GM23248 (cell line): ENCODE measurements at regions not wholly inside any gene's neighbourhood (a gene's known extent, or its start where the extent isn't known, plus 50 kb on each side); places are given as distances from the start of the nearest gene placed in this dataset. TPM values are rescaled to one million over a fixed set of nuclear protein-coding genes. Genes with fewer than 3 reads are reported as not detected.

Source experiments
- DNase-seq: peaks from one replicate; pipeline ENCODE4 v3.0.0-alpha.2; 2015
- H2AFZ ChIP-seq: fragments of 200-600 bp; sonication (generic); 2 replicates; pipeline ENCODE4 v1.6.1; 2016; ENCODE audit warnings: antibody characterized with exemption
- H3F3A ChIP-seq: fragments of 200-600 bp; sonication (generic); 2 replicates; pipeline ENCODE4 v1.6.1; 2016; ENCODE audit warnings: mild to moderate bottlenecking, antibody characterized with exemption, mixed run types; ENCODE audit not compliant: insufficient read depth
- H3K27ac ChIP-seq: fragments of 200-600 bp; sonication (generic); 2 replicates; pipeline ENCODE4 v1.5.1; 2016; ENCODE audit warnings: mild to moderate bottlenecking
- H3K27me3 ChIP-seq: fragments of 200-600 bp; sonication (generic); replicated peaks from 2 replicates; pipeline ENCODE4 v1.6.1; 2016; ENCODE audit warnings: mild to moderate bottlenecking; ENCODE audit not compliant: insufficient read depth
- H3K36me3 ChIP-seq: fragments of 200-600 bp; sonication (generic); 2 replicates; pipeline ENCODE4 v1.6.1; 2016; ENCODE audit warnings: low read depth, mild to moderate bottlenecking
- H3K4me1 ChIP-seq: fragments of 200-600 bp; sonication (generic); 2 replicates; pipeline ENCODE4 v1.6.1; 2016; ENCODE audit warnings: mild to moderate bottlenecking; ENCODE audit not compliant: insufficient read depth
- H3K4me2 ChIP-seq: fragments of 200-600 bp; sonication (generic); one replicate; pipeline ENCODE4 v1.6.1; 2016; ENCODE audit warnings: mild to moderate bottlenecking; ENCODE audit not compliant: unreplicated experiment
- H3K4me3 ChIP-seq: fragments of 200-600 bp; sonication (generic); 2 replicates; pipeline ENCODE4 v1.5.1; 2016; ENCODE audit warnings: mild to moderate bottlenecking
- H3K79me2 ChIP-seq: fragments of 200-600 bp; sonication (generic); 2 replicates; pipeline ENCODE4 v1.6.1; 2016; ENCODE audit warnings: mild to moderate bottlenecking; ENCODE audit not compliant: insufficient read depth
- H3K9ac ChIP-seq: fragments of 200-600 bp; sonication (generic); 2 replicates; pipeline ENCODE4 v1.6.1; 2016; ENCODE audit warnings: mild to moderate bottlenecking
- H3K9me2 ChIP-seq: fragments of 200-600 bp; sonication (generic); 2 replicates; pipeline ENCODE4 v1.6.1; 2016; ENCODE audit warnings: mixed run types, mild to moderate bottlenecking, moderate library complexity; ENCODE audit not compliant: insufficient read depth
- H3K9me3 ChIP-seq: fragments of 200-600 bp; sonication (generic); one replicate; pipeline ENCODE4 v1.6.1; 2017; ENCODE audit warnings: low read depth
- H4K20me1 ChIP-seq: fragments of 200-600 bp; sonication (generic); 2 replicates; pipeline ENCODE4 v1.6.0; 2016; ENCODE audit not compliant: insufficient read depth
- EZH2 ChIP-seq: fragments of 200-600 bp; sonication (generic); IDR thresholded peaks from 2 replicates; pipeline ENCODE4 v1.6.1; 2018; ENCODE audit warnings: antibody characterized with exemption, mild to moderate bottlenecking; ENCODE audit not compliant: insufficient read depth, poor library complexity, severe bottlenecking
- EZH2phosphoT487 ChIP-seq: fragments of 200-600 bp; sonication (generic); IDR thresholded peaks from 2 replicates; pipeline ENCODE4 v1.6.1; 2018; ENCODE audit warnings: antibody characterized with exemption, moderate library complexity, mild to moderate bottlenecking, low read depth; ENCODE audit not compliant: insufficient read depth
- WGBS, 2 experiments: methylation state at CpG; one replicate each; pipeline ENCODE4 v1.1.6; 2015 to 2017; ENCODE audit warnings: low lambda C conversion rate in 2 of 2, low coverage in 1 of 2; ENCODE audit errors: missing lambda C conversion rate in 2 of 2; 5-methylcytosine and 5-hydroxymethylcytosine counted together
- in situ Hi-C: fragments of 300-500 bp; cut with MboI; formaldehyde crosslinking; loops from 2 replicates; pipeline ENCODE4 v1.15.0; 2020
- microRNA counts: library from miRNA; unstranded; fragments of <30 nt; microRNA quantifications from one replicate; lab custom pipeline; 2016
- microRNA-seq: library from miRNA; unstranded; fragments of <30 nt; microRNA quantifications from one replicate; pipeline ENCODE4, GENCODE V29; 2016; ENCODE audit warnings: borderline number of aligned reads
- small RNA-seq: library from RNA; depleted of rRNA; stranded (forward); fragments of <200 nt; gene quantifications from one replicate; pipeline ENCODE3, GENCODE V24; 2014; ENCODE audit warnings: low read depth, low replicate concordance

DNA sequence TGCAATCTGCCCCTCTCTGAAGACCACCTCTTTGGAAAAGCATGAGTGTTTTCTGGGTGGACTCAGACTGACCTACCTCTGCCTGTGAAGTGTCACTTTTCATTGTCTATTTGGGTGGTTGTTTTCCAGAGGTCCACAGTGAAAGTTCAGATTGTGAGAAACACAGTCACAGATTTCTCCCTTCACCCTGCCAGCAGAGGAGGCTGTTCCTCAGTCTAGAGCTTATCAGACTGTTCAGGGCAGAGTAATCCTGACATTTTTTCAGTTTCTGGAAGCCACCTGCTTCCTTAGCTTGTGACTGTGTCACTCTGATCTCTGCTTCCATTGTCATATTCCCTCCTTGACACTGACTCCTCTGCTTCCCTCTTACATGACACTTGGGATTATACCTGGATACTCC lies 55.4 kb upstream of the RMP24 start:
- no peaks in the 10 kb centered on the region for H3K36me3 ChIP-seq
- DNase-seq, result no peak
- in situ Hi-C loops, result no loop called here
- H3K27me3 ChIP-seq, result peaks cover 18% of the 10 kb centered on the region
- no peaks in the 10 kb centered on the region for H3K79me2 ChIP-seq
- H3K27ac ChIP-seq, result no peak overlapping the region
- TF ChIP-seq EZH2 (no peak), EZH2phosphoT487 (no peak)
- H3K9me2 ChIP-seq, result no peaks in the 10 kb centered on the region
- no peaks in the 10 kb centered on the region for H3K4me1 ChIP-seq
- H3F3A ChIP-seq, result no peaks in the 10 kb centered on the region
- no peak overlapping the region for H3K4me3 ChIP-seq
- no peak overlapping the region for H3K9ac ChIP-seq
- H3K4me2 ChIP-seq, result no peak overlapping the region
- H2AFZ ChIP-seq, result no peak overlapping the region
- H4K20me1 ChIP-seq, result no peaks in the 10 kb centered on the region
- no peaks in the 10 kb centered on the region for H3K9me3 ChIP-seq

- H3K9me2 ChIP-seq, result no peaks in the 10 kb centered on the region
- WGBS, 2 experiments, result 44 to 50% methylated on average over 1 of the region's 1 CpG
- H4K20me1 ChIP-seq, result no peaks in the 10 kb centered on the region
- H3K4me2 ChIP-seq, result no peak overlapping the region
- H3K9me3 ChIP-seq, result no peaks in the 10 kb centered on the region
- no peak for TF ChIP-seq EZH2
- TF ChIP-seq EZH2phosphoT487, result no peak
- no peak overlapping the region for H2AFZ ChIP-seq
- H3K4me1 ChIP-seq, result no peaks in the 10 kb centered on the region
- H3K9ac ChIP-seq, result no peak overlapping the region
- H3K27ac ChIP-seq, result no peak overlapping the region
- no peak overlapping the region for H3K4me3 ChIP-seq
- H3K36me3 ChIP-seq, result no peaks in the 10 kb centered on the region
- no peaks in the 10 kb centered on the region for H3K79me2 ChIP-seq
- no peaks in the 10 kb centered on the region for H3F3A ChIP-seq
- in situ Hi-C loops, result no loop called here
- DNase-seq, result no peak
- peaks cover 7% of the 10 kb centered on the region; the same call in 1 of the 2 replicates for H3K27me3 ChIP-seq
Observed at GRCh38 chr18:35918564-35918963, 53.9 kb upstream of the RMP24 start.

- Histone ChIP-seq H2AFZ (no peak overlapping the region), H3K27ac (no peak overlapping the region), H3F3A (no peaks in the 10 kb centered on the region), H3K4me2 (no peak overlapping the region), H3K9me2 (no peaks in the 10 kb centered on the region), H3K79me2 (no peaks in the 10 kb centered on the region), H3K36me3 (no peaks in the 10 kb centered on the region), H3K9ac (no peak overlapping the region), H3K27me3 (peaks cover 8% of the 10 kb centered on the region), H3K4me3 (no peak overlapping the region), H4K20me1 (no peaks in the 10 kb centered on the region), H3K4me1 (no peaks in the 10 kb centered on the region), H3K9me3 (no peaks in the 10 kb centered on the region)
- DNase-seq, result no peak
- TF ChIP-seq EZH2phosphoT487, result no peak
- no peak for TF ChIP-seq EZH2
- in situ Hi-C loops, result no loop called here
- 57 to 64% methylated on average over 2 of the region's 2 CpGs for WGBS, 2 experiments
Observed at GRCh38 chr18:35919179-35919578, 53.3 kb upstream of the RMP24 start.

DNA sequence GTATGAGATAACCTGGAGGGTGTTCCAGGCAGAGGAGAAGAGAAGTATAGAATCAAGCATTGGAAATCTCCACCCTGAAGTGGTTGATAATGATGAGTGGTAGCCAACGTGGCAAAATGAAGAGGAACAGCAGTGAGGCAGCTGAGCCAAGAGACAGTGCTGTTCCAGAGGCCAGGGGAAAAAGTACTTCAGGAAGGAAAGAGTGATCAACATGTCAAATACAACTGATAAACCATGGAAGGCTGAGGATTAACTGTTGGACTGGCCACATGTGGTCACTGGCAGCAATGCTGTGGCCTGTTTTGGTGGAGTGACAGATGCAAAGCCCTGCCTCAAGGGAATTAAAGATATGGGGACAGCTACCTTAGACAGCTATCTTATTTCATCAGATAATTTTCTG lies 51.9 kb upstream of the RMP24 start:
- Histone ChIP-seq H3K27ac (no peak overlapping the region), H3K27me3 (peaks cover 22% of the 10 kb centered on the region), H3K4me1 (no peaks in the 10 kb centered on the region), H3K9ac (no peak overlapping the region), H3K9me2 (no peaks in the 10 kb centered on the region), H2AFZ (no peak overlapping the region), H3F3A (no peaks in the 10 kb centered on the region), H3K9me3 (no peaks in the 10 kb centered on the region), H3K79me2 (no peaks in the 10 kb centered on the region), H3K36me3 (no peaks in the 10 kb centered on the region), H4K20me1 (no peaks in the 10 kb centered on the region), H3K4me3 (no peak overlapping the region), H3K4me2 (no peak overlapping the region)
- DNase-seq, result no peak
- WGBS, 2 experiments, result 0 to 12% methylated on average over 1 of the region's 1 CpG
- in situ Hi-C loops, result no loop called here
- no peak for TF ChIP-seq EZH2phosphoT487
- no peak for TF ChIP-seq EZH2

MicroRNAs encoded in the stretch of these regions (microRNA counts, 767-probe panel; counts per million panel counts)
- 447 counts per million, percentile 86 among the panel's probes with 10 or more counts for microRNA hsa-miR-187-3p (lab: Ali Mortazavi, UCI)

Small RNA genes in the stretch of these regions (microRNA-seq; reads per million reads assigned to microRNA genes)
- gene MIR187, result not detected

Small RNA genes in the stretch of these regions (small RNA-seq; reads per million reads assigned to genes)
- gene MIR187, result not detected
